ENCODE measurements at regions not wholly inside any gene's neighbourhood (a gene's known extent, or its start where the extent isn't known, plus 50 kb on each side); places are given as distances from the start of the nearest gene placed in this dataset.
"Not testable (repeated sequence)": the region's sequence is repeated elsewhere in the genome, so short reads cannot be mapped to it uniquely, and the experiment has no call there.

GRCh38 chr20:19834287-19834686 lies 76.2 kb downstream of the RIN2 start:
- DNase-seq (ENCODE audit: low read depth, low spot score), result no peak

- no peak for DNase-seq (ENCODE audit: low read depth, low spot score)
Measured at GRCh38 chr20:19834783-19835182, 76.7 kb downstream of the RIN2 start.

GRCh38 chr20:19835533-19836222 lies 77.6 kb downstream of the RIN2 start:
- no peak for DNase-seq (ENCODE audit: low read depth, low spot score)

GRCh38 chr20:19838468-19838867 lies 80.4 kb downstream of the RIN2 start:
- DNase-seq (ENCODE audit: low read depth, low spot score), result no peak

GRCh38 chr20:19839053-19839452 lies 81.0 kb downstream of the RIN2 start:
- no peak for DNase-seq (ENCODE audit: low read depth, low spot score)

- DNase-seq (ENCODE audit: low read depth, low spot score), result no peak
Measured at GRCh38 chr20:19840111-19840710, 82.2 kb downstream of the RIN2 start.

- no peak for DNase-seq (ENCODE audit: low read depth, low spot score)
Measured at GRCh38 chr20:19841740-19842139, 83.7 kb downstream of the RIN2 start.

GRCh38 chr20:19844850-19845249 lies 86.8 kb downstream of the RIN2 start:
- DNase-seq (ENCODE audit: low read depth, low spot score), result not testable (repeated sequence)

GRCh38 chr20:19847383-19847782 lies 89.3 kb downstream of the RIN2 start:
- no peak for DNase-seq (ENCODE audit: low read depth, low spot score)

- no peak for DNase-seq (ENCODE audit: low read depth, low spot score)
Measured at GRCh38 chr20:19849341-19850197, 91.5 kb downstream of the RIN2 start.

- no peak for DNase-seq (ENCODE audit: low read depth, low spot score)
Measured at GRCh38 chr20:19850198-19850533, 92.1 kb downstream of the RIN2 start.

- no peak for DNase-seq (ENCODE audit: low read depth, low spot score)
Measured at GRCh38 chr20:19851861-19852260, 93.8 kb downstream of the RIN2 start.

GRCh38 chr20:19855416-19855815 lies 97.4 kb downstream of the RIN2 start:
- no peak for DNase-seq (ENCODE audit: low read depth, low spot score)

GRCh38 chr20:19858466-19859371 lies 100.7 kb downstream of the RIN2 start:
- no peak for DNase-seq (ENCODE audit: low read depth, low spot score)

GRCh38 chr20:19859444-19859843 lies 101.4 kb downstream of the RIN2 start:
- DNase-seq (ENCODE audit: low read depth, low spot score), result no peak

- no peak for DNase-seq (ENCODE audit: low read depth, low spot score)
Measured at GRCh38 chr20:19860737-19861136, 102.7 kb downstream of the RIN2 start.

- no peak for DNase-seq (ENCODE audit: low read depth, low spot score)
Measured at GRCh38 chr20:19861147-19861759, 103.2 kb downstream of the RIN2 start.

GRCh38 chr20:19864130-19864529 lies 106.1 kb downstream of the RIN2 start:
- no peak for DNase-seq (ENCODE audit: low read depth, low spot score)

GRCh38 chr20:19866070-19866469 lies 108.0 kb downstream of the RIN2 start:
- DNase-seq (ENCODE audit: low read depth, low spot score), result no peak

- DNase-seq (ENCODE audit: low read depth, low spot score), result no peak
Measured at GRCh38 chr20:19867074-19867473, 109.0 kb downstream of the RIN2 start.

GRCh38 chr20:19867940-19868371 lies 109.9 kb downstream of the RIN2 start:
- no peak for DNase-seq (ENCODE audit: low read depth, low spot score)

Data from iPS DF 19.7 (cell line).